ENCODE measurements at regions not wholly inside any gene's neighbourhood (a gene's known extent, or its start where the extent isn't known, plus 50 kb on each side); places are given as distances from the start of the nearest gene placed in this dataset.

DNA sequence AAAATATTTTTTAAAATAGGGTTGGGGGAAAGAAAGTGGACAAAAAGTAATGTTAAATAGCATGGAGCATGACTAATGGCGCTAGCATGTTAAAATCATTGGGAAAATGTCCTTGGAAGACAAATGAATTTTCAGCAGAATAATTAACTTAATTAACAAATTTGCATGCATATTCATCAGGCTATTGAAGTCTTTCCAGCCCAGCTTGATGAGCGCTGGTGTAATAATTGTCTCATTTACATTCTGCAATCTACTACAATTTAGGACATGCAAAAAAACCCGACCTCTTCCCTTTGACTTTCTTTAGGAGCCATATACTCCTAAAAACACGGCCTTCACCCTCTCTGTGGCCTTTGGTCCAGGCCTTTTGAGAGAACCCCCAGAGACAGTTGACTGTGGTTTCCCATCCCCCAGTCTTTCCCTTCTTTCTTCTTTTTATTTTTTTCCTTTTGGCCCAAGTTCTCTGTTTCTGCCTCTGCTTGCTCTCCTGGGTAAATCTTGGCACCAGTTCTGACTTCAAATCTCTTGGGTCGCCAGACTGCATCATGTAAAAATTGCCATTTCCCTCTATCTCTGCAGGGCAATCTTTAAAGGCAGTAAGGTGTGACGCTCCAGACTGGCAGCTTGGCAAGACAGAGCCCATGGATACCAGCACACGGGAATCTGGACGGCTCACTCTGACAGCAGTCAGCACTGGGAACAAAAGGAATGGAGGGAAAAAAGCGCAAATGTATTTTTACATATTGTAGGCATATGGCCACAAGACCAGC lies 105.5 kb downstream of the NEUROD6 start:
- TF ChIP-seq POLR2AphosphoS5 (IDR thresholded peaks at IDR 0.05; ENCODE audit: low read depth) = no peak
- TF ChIP-seq, protein P1, sequence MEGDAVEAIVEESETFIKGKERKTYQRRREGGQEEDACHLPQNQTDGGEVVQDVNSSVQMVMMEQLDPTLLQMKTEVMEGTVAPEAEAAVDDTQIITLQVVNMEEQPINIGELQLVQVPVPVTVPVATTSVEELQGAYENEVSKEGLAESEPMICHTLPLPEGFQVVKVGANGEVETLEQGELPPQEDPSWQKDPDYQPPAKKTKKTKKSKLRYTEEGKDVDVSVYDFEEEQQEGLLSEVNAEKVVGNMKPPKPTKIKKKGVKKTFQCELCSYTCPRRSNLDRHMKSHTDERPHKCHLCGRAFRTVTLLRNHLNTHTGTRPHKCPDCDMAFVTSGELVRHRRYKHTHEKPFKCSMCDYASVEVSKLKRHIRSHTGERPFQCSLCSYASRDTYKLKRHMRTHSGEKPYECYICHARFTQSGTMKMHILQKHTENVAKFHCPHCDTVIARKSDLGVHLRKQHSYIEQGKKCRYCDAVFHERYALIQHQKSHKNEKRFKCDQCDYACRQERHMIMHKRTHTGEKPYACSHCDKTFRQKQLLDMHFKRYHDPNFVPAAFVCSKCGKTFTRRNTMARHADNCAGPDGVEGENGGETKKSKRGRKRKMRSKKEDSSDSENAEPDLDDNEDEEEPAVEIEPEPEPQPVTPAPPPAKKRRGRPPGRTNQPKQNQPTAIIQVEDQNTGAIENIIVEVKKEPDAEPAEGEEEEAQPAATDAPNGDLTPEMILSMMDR (IDR thresholded peaks at IDR 0.05; ENCODE audit: insufficient read depth, low read length) = no peak

Measured in HL-60 (cell line).